ENCODE measurements at regions not wholly inside any gene's neighbourhood (a gene's known extent, or its start where the extent isn't known, plus 50 kb on each side); places are given as distances from the start of the nearest gene placed in this dataset.

DNA sequence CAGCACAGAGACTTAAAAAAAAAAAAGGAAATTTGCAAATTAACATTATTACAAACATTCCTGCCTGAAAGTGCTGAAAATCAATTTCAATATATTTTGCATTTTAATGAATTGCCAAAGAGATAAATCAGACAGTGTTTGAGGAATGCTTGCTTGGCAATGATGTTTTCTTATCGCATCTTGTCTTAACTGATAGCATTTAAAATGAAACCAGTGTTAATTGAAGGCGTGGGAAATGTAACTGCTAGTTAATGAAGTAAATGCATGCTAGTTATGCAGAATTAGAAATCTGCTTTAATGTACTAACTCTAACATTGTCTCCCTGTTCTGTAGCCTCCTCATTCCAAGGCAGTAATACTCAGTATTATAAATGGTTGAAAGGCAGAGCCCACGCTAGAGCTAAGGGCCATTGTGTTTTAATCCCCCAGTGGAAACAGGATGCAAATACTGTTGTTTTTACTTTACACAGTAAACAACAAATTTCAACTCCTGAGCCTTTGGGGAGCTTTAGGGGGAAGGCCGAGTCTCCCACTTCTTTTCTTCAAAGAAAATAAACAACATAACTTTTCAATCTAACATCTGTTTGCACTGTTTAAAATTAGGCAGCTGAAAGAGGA is 586.9 kb downstream of the TLE4 start:
- DNase-seq, result no peak

DNA sequence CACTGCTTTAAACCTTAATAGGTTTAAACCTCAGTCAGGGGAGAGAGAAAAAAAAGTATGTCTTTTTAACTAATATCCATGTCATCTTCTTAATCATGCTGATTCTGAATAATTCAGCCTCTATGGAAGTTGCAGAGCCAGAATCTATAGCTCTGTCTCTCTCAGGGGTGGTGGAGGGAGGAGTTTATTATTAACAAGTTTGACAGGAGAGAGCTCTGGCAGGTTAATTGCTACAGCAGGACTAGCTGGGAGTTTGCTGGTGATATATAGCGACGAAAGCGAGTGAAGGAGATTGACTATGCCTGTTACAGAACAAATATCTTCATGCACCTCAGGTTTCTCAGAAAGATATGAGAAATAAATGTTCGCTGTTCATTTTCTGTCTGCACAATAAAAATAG is 586.4 kb downstream of the TLE4 start:
- no peak for DNase-seq

DNA sequence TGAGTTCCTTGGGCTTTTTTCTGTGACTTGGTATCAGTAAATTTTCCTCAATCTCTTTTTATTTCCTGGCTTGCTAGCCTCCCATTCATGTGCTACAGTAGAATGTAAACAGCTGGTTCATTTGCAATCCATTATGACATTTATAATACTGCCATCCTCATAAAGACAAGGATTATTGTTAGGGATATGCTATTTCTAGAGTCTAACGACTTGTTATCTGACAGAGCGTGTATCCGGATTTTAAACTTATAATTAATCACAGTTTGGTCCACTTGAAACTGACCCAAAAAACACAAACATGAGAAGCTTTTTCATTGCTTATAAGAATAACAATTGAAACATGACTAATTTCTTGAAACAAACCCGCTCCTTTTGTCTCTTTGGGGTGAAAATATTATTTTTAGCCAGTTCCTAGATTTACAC is 585.8 kb downstream of the TLE4 start:
- DNase-seq, result no peak

DNA sequence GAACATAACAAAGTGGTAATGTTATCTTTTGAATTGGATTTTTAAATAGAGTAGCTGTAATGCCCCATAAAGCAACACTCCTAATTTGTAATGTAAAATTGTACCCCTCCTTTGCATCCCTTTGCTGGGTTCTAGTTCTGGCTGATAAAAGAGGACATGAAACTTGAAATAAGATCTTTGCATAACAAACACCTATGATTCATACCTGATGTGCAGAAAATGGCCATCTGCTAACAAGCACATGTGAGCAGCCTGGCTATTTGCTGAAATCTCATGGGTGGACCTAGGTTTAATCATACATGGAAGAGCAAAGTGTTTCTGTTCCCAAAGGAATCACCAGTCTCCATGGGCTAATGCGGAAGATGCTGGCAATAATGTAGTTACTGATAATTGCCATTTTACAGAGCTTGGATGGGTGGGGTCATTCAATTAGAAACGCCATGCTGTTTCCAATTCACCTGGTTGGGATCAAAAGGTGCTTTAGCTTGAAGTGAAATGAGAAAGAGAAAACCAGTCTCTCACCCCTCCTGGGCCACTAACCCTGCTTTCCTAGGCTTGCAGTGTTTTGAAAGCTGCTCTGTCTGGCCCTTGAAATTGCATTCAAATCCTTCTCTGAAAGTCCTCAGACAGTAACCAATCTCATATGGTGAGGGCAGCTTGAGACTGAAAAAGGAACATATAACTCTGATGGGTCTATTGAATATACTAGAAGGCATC is 585.1 kb downstream of the TLE4 start:
- no peak for DNase-seq

DNA sequence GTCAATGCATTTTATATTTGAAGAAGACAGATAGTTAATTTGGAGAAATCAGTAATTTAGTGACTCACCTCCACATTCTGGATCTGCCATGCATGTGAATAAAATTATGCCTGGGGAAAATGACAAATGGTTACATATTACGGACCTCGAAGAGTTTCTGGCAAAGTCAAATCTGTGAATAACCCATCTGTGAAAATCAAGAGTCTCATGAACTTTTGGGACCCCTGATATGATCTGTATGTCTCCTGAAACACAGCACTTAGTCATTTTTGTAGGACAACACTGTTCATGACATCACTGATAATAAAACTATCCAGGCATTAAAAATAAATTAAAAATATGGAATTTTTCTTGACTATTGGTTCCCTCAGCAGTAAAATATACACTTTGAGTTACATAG is 584.5 kb downstream of the TLE4 start:
- no peak for DNase-seq

DNA sequence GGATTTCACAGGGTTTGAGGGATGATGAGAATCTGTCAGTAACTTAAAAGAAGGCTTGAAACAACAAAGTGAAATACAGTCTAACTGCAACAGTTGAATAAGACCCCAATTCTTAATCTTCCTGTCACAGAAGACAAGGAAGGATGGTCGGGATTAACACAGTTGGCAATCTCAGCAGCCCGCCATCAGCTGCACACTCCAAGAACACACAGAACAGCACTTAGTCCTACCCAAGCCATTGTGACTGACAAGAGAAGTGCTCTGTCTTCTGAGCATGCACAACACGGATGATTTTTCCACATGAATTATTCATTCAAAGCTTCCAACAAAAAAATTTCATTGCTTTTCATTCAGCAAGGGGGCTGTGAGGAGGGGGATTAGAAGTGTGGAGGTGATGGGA is 576.1 kb downstream of the TLE4 start:
- no peak for DNase-seq

DNA sequence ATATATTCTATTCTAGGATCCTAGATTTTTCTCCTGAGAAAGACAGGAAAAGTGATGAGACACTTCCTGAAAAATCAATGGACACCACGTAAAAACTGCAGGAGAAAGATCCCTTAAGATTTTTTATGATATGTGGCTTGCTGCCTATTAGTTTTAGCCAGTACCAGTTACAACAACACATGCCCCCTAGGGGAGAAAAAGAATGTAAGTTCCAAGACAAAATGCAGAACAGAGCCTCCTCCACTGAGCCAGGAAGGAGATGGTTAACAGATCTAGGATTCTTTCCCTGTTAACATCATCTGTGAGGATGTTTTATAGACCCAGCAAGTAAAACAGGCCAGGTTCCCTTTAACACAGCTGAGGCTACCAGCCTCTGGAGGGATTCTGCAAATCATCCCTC is 574.7 kb downstream of the TLE4 start:
- no peak for DNase-seq

DNA sequence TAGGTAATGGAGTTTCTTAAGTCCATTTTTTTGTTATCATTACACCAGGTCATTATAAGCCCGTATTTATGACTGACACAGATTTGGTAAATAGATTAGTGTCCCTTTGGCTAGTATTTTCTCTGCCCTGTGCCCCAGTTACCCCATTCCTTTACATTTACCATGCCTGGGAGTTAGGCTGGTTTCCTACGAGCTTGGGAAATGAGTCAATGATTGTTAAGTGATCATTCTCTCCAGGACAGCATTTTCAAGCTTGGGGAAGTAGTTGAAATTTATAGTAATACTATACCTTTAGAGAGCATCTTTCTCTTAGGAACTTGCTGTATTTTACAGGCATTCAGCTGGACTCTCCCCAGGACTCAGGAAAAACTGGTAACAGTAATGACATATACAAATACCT is 573.1 kb downstream of the TLE4 start:
- DNase-seq, result no peak

DNA sequence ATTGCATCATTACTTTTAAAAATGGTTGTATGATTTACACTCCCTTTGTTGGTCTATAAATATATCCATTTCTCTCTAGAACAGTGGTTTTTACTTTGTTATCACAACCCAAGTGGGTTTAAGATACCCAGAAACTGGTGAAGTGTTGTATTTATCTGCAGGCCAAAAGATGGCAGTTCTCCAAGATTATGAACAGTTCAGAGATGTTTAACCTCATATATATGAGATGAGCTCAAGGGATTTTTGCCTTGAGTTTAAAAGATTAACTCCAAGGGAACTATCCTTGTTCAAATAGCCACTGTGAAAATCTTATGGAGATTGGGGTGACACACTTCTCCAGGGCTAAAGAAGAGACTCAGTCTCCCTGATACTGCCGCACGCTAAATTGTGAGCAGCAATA is 572.6 kb downstream of the TLE4 start:
- no peak for DNase-seq

DNA sequence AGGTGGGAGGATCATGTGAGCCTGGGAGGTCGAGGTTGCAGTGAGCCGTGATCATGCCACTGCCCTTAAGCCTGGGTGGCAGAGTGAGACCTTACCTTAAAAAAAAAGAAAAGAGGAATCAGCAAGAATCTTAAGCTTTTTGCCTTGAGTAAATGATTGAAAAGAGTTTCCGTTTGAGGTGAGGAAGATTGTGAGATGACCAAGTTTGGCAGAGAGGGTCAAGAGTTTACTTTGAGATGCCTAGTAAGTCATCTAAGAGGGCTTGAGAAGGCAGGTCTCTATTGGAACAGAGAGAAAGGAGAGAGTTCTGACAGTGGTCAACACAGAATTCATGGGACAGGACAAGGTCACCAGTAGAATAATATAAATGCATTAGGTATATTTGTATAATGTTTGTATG is 572.1 kb downstream of the TLE4 start:
- no peak for DNase-seq

DNA sequence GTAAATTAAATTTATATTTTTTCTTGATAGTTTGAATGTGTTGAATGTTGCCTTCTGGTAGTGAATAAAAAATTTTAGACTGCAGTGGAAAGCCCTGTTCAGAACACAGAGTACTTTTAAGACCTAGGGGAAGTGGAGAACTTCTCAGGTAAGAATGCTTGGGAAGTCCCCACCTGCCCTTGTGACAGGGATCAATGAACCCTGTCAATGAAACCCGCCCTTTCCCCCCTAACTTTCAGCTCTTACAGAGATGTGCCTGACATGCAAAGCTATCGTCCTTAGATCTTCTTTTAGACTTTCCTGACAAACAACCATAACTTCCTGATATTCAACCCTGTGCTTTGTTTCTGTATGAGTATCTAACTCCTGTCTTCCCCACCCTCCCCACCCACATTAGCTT is 562.7 kb downstream of the TLE4 start:
- no peak for DNase-seq

DNA sequence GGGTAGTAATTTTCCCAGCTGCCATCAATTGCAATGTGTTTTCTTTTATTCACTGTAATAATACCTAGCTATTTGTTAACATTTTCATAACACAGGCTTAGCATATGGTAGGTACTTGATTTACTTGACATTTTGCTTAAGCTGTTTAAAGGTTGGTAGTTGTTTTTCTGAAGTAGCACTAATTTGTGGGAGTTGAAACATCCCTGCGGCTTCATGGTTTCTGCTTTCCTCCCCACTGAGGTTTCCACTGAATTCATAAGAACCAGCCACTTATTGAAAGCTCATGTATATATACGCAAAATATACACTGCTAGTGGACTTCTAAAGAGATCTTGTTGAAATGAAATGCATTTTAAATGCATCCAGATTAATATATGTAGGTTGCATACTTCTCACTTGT is 559.9 kb downstream of the TLE4 start:
- DNase-seq, result no peak

DNA sequence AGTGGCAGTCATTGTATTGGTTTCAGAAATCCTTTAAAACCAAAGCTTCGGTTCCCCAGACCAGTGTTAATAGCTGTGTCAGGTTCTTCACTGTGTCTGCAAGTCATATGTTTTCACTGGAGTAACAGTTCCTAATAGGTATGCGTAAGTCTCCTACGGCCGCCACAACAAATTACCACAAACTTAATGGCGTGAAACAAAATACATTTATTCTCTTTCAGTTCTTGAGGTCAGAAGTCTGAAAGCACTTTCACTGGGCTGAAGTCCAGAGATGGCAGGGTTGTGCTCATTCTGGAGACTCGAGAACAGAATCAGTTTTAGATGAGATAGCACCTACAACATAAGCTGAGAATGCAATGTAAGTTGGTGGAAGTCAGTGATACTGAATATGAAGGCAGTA is 556.2 kb downstream of the TLE4 start:
- DNase-seq, result no peak

DNA sequence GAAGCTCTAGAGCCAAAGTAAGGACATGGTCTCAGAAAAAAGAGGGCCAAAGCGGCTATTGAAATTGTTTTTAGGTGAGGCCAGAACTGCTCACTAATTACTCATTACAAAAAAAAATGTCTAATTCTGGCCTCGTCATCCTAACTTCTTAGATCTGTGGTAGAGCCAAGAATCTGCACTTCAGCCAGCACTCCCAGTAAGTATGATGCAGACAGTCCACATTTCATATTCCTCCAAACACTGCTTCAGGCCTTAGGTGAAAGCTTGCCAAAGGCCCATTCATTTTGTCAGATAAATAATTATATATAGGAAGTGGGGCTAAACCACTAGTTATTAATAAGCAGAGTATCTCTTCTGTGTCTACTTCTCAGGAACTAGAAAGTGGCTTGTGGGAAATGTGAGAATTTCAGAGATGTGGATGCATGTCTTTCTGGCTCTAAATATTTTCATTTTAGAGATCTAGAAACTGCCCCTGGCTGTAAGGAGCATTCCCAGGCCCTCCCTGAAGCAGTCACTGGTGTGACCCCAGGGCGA is 554.0 kb downstream of the TLE4 start:
- DNase-seq, result no peak

DNA sequence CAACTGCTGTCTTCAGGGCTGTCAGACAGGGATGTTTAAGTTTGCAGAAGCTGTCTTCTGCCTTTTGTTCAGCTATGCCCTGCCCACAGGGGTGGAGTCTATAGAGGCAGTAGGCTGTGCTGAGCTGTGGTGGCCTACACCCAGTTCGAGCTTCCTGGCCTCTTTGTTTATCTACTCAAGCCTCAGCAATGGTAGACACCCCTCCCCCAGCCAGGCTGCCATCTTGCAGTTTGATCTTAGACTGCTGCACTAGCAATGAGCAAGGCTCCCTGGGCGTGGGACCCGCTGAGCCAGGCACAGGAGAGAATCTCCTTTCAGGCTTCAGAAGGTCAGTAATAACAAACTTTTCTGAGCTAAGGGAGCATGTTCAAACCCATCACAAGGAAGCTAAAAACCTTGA is 545.3 kb downstream of the TLE4 start:
- DNase-seq, result no peak

DNA sequence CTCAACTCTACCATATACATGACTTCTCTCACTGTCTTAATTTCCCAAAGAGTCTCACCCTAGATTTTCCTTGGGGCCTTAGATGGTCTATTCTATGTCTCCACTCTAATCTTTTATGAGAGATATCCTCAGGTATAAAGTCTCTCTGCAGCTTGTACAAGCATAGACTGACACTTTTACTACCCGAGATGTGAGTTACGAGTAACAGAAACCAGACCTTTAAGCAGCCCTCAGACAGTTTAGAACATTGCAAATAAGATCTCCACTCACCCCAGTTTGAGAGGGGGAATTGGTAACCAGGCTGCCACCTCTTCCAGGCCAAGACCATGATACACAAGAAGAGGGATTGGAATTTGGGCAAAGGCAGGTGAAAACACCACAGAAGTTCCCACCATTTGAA is 542.5 kb downstream of the TLE4 start:
- no peak for DNase-seq

DNA sequence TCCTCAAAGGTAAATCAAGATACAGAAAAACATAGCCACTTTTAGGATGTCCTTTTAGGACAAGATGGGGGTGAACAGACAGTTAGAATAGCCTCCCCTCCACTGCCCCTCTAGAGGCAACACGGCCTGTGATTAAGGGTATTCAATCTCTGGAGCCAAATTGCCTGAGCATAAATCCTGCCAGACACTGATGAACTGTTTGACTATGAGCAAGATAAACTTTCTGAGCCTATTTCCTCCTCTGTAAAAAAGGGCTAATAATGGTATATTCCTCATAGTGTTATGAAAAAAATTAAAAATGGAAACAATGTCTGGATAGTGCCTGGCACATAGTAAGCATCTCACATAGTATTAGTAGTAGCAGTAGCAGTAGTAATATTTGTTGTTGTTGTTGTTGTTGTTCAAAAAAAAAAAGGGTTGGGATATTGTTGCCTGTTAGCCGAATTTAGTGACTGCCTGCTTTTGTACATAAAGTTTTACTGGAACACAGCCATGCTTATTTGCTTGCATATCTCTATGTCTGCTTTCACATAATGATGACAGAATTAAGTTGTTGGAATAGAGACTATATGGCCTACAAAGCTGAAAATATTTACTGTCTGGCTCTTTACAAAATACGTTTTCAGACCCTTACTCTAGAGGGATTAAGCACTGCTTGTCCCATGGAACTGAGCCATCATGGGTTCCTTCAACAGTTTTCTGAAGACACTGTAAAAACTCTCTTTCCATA is 536.3 kb downstream of the TLE4 start:
- no peak for DNase-seq

DNA sequence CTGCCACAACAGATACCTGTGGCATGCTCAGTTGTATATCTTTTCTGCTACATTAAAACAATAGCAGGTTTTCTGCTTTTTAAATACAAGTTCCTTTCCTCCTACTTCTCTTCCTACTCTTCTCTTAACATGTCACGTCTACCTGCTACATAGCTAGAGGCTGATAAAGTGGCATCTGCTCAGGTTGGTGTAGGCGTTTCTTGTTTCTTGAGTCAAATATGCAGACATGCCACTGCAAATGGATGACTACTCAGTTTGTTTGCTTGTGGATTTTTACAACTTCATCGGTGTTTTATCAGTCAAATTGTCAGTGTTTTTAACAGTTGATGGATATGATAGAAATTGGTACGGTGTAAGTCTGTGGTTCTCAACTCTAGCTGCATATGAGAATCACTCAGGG is 525.7 kb downstream of the TLE4 start:
- no peak for DNase-seq

DNA sequence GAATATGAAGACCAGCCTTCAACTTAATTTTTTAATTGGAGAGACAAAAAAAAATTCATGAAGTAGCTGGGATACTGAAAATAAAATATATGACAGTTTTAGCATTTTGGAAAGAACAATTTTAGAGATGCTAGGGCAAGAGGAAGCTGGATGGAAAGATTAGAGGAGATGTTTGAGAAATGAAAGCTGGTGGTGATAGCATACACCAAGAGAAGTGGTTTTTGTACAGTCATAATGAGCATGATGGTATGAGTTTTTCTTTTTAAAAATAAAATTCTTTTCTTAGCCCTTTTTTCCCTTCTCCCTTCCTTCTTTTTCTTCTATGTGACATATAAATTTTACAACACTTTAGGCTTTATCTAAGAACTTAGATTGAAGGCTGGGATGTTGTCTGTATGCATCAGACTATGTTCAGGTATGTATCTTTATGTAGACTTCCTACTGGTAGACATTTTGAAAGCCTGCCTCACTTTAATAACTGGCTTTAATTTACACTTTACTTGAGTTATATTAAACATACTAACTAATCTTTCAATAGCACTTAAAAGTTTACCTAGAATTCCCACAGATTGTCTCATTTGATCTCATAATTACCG is 522.5 kb downstream of the TLE4 start:
- DNase-seq, result no peak

DNA sequence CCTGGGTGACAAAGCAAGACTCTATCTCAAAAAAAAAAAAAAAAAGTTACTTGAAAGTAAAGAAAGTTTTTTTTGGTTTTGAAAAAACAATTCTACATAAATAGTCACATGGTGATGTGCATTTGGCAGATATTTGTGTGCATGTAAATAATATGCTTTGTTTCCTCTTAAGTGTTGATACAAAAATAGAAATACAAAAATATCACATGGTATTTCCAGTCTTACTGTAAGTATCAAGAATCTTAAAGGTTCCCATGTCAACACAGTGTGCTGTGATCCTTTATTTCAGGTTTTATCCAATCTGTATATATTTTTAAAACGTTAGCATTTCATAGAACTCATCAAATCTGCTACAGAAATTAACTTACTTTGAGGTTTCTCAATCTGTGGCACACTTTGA is 521.9 kb downstream of the TLE4 start:
- DNase-seq, result no peak

DNA sequence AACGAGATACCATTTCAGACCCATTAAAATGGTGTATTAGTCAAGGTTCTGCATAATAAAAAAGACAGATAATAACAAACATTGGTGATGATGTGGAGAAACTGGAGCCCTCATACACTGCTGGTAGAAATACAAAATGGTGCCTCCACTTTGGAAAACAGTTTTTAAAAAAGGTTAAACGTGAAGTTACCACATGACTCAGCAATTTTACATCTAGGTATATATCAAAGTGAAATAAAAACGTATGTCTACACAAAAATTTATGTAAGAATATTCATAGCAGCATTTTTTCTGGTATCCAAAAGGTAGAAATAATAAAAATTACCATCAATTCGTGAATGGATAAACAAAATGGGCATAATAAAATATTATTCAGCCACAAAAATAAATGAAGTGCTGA is 519.8 kb downstream of the TLE4 start:
- DNase-seq, result no peak

DNA sequence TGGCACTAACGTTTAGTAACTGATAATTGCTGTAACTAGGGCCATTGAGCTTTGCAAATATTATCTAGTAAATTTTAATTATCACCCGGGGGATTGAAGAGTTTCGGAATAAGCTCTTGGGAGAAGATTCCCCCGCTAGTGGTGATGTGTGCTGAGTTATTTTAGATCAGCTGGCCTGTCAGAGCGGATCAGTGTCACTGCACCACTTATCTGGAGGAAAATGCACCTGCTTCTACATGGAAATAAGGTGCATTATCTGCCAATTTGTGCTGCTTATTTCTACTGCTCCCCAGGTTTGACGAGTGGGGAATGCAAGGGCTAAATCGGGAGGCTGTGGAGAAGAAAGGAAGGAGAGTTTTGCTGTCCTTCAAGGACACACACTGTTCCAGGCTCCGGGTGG is 518.6 kb downstream of the TLE4 start:
- no peak for DNase-seq

DNA sequence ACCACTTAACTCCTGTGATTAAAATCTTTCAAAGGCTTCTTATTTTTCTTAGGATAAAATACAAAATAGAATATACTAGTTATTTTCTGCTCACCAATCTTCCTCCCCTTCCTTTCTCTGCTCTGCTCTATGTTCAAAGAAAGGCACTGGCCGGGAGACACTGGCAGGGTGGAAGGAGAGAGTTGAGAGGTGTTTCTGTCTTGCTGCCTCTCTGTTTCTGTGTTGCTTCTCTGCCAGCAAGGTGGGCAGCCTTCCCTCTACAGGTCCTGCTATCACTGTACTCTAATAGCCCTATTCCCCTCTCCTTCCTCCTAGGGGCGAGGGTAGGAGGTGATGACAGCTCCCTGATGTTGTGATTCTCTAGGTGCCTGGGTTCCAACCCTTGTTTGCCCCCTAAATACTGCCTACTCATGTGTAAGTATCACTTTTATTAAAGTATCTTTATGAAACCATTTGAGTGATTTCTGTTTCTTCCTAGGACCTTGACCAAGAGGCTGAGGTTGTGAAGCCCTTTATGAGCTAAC is 515.1 kb downstream of the TLE4 start:
- no peak for DNase-seq

DNA sequence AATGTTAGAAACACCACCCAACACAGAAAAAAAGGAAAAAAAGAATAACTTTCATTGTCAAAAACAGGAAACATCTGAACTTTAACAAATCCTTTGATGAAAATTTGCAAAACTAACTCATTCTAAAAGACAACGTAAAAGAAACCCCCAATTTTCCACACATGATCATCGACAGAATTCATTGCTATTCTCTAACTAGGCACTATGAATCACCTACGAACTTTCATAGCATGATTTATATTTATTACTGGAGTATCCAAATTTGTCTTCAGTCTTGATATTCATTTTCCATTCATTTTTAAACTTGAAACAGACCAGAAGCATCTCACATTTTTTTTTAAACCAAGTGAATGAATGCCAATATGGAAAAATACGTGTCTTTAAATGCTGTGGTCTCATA is 514.6 kb downstream of the TLE4 start:
- DNase-seq, result no peak
